HG03280 (cell line): ENCODE measurements at regions not wholly inside any gene's neighbourhood (a gene's known extent, or its start where the extent isn't known, plus 50 kb on each side); places are given as distances from the start of the nearest gene placed in this dataset.

ENCODE experiments used
- ATAC-seq: cut with Tn5 transposase; IDR thresholded peaks from one replicate; pipeline ENCODE4 v1.9.1; 2021; ENCODE audit warnings: mild to moderate bottlenecking, moderate library complexity; ENCODE audit not compliant: unreplicated experiment

GRCh38 chr6:121810158-121811032, 374.9 kb downstream of the GJA1 start:
- no peak for ATAC-seq

DNA sequence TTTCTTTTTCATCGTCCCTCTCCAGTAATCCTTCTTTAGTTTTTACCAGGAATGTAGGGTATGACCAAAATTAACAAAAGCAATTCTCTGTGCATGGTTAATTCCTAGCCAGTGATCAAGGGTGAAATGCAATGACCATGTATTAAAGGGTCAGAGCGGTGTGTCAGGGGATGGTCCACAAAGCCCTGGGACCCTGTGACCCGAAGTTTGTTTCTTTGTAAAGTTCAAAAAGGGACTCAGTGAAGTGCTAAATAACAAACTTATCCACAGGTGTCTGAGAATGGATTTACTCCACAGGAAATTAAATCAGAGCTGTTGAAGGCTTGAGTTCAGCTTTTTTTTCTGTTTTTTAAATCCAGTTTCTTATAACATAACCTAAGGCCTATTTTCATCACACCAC, 375.7 kb downstream of the GJA1 start:
- no peak for ATAC-seq

GRCh38 chr6:121816361-121816760, 380.9 kb downstream of the GJA1 start:
- ATAC-seq, result no peak

GRCh38 chr6:121816906-121817540, 381.6 kb downstream of the GJA1 start:
- no peak for ATAC-seq

- ATAC-seq, result no peak
Measured at GRCh38 chr6:121823437-121823851, 388.0 kb downstream of the GJA1 start.

- ATAC-seq, result no peak
Measured at GRCh38 chr6:121826156-121826810, 390.8 kb downstream of the GJA1 start.

DNA sequence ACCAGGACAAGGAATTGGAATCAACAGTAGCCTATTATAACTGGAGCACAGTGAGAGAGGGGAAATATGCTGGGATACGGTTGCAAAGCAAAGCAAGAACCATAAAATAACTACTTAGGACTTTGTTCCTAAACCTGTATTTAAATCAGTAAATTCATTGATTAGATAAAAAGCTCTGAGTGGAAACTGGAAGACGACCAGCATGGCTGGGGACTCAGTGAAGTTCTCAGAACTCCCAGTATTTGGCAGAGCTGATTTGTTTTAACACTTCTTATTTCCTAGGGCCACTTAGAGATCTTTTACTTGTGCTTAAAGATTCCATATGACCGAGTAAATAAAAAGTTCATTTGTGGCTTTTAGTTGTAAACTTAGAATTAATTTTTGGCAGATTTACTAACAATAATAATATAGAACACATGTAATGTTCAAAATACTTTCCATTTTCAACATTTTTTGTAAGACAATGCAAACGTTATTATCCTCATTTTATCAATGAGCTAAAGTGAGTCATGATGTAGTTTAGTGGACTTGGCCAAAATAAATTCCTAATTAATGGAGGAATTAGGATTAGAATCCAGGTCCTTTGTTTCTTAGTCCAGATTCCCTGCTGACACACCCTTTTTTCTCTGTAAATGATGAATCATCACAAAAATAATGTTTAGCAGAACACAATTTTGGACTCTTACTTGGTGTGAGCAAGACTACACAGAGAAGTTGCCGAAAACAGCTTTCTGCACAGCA, 392.9 kb downstream of the GJA1 start:
- no peak for ATAC-seq

GRCh38 chr6:121830736-121831135, 395.3 kb downstream of the GJA1 start:
- no peak for ATAC-seq

GRCh38 chr6:121835662-121836061, 400.2 kb downstream of the GJA1 start:
- ATAC-seq, result no peak

GRCh38 chr6:121837545-121838229, 402.2 kb downstream of the GJA1 start:
- ATAC-seq, result no peak

- no peak for ATAC-seq
Measured at GRCh38 chr6:121838842-121839241, 403.4 kb downstream of the GJA1 start.

GRCh38 chr6:121839896-121840295, 404.4 kb downstream of the GJA1 start:
- ATAC-seq, result no peak

DNA sequence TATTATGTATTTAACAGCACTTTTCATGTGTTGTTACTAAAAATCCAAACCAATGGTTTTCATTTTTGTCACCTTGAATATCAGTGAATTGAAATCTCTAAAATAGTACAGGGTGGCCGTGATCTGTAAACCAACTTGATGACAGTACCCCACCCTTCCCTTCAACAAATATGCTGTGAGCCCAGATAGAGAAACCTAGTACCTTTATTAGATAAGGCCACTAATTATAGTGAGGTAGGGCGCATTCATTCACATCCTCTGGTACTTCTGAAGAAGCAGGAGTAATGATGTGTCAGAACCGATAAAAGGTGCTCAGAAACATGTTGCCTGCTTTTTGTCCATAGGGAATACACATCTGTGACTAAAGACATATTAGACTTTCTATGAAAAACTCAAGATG, 409.5 kb downstream of the GJA1 start:
- no peak for ATAC-seq

- no peak for ATAC-seq
Measured at GRCh38 chr6:121847806-121848522, 412.5 kb downstream of the GJA1 start.

GRCh38 chr6:121848523-121849255, 413.2 kb downstream of the GJA1 start:
- ATAC-seq, result no peak

DNA sequence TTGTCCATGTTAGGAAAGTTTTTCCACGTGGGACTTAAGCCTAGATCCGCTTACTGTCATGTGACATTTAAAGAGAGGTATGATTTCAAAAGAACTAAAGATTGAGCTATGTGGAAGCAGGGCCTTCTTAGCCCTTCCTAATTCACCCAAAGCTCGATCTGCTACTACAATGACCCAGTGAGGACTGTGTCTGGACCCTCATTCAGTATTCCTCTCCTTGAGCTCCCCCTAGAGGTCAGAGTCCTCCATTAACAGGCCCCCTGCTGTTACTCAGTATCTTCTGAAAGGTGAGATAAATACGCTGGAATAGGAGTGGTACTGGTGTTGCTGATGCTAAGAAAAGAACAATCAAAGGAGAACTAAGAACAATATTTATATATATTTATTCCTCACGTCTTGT, 414.0 kb downstream of the GJA1 start:
- ATAC-seq, result peak; percentile 90

- ATAC-seq, result no peak
Measured at GRCh38 chr6:121851056-121851455, 415.6 kb downstream of the GJA1 start.

GRCh38 chr6:121853686-121854085, 418.2 kb downstream of the GJA1 start:
- ATAC-seq, result no peak

- ATAC-seq, result no peak
Measured at GRCh38 chr6:121855521-121855920, 420.1 kb downstream of the GJA1 start.
